IMR-90 (cell line): ENCODE measurements at regions not wholly inside any gene's neighbourhood (a gene's known extent, or its start where the extent isn't known, plus 50 kb on each side); places are given as distances from the start of the nearest gene placed in this dataset.

Experiments used
- ATAC-seq: fragments of 200-7000 bp; cut with Tn5 transposase; 2 replicates; pipeline ENCODE4 v1.9.1; 2020; ENCODE audit warnings: low read depth, mild to moderate bottlenecking, moderate library complexity
- BruUV-seq: library from RNA; stranded (reverse); fragments of 400-500 nt; replicated peaks from 2 replicates; lab custom pipeline; 2021; lab: Mats Ljungman, UMichigan
- CTCF ChIA-PET: fragments of 300-600 bp; formaldehyde crosslinking; extraction: SDS; loops from one replicate; lab custom pipeline; 2021; ENCODE audit warnings: antibody characterized with exemption; lab: Yijun Ruan, JAX
- POLR2A ChIA-PET: fragments of 300-600 bp; sonication (Branson Sonifier 250); formaldehyde crosslinking; loops from one replicate; lab custom pipeline; 2022; ENCODE audit warnings: antibody characterized with exemption; ENCODE audit not compliant: unreplicated experiment; lab: Charles Lee
- DNase-seq: peaks from one replicate; pipeline ENCODE4 v3.0.0; 2013
- H2AFZ ChIP-seq: replicated peaks from 2 replicates; pipeline ENCODE3; 2013; ENCODE audit warnings: low read length, mild to moderate bottlenecking; ENCODE audit not compliant: poor library complexity
- H2AK5ac ChIP-seq: 2 replicates; pipeline ENCODE4 v1.6.1; 2013; ENCODE audit warnings: low read depth, low read length, inconsistent platforms
- H2AK9ac ChIP-seq: replicated peaks from 2 replicates; pipeline ENCODE3; 2013; ENCODE audit warnings: mild to moderate bottlenecking, low read depth, low read length, moderate library complexity; ENCODE audit not compliant: poor library complexity
- H2BK120ac ChIP-seq: 2 replicates; pipeline ENCODE4 v1.6.1; 2013; ENCODE audit warnings: low read depth, low read length, inconsistent platforms
- H2BK15ac ChIP-seq: 3 replicates; pipeline ENCODE4 v1.6.1; 2013; ENCODE audit warnings: low read depth, low read length, inconsistent platforms
- H2BK20ac ChIP-seq: 2 replicates; pipeline ENCODE4 v1.6.1; 2013; ENCODE audit warnings: low read depth, mild to moderate bottlenecking, inconsistent platforms, low read length, moderate library complexity
- H2BK5ac ChIP-seq: 2 replicates; pipeline ENCODE4 v1.6.1; 2013; ENCODE audit warnings: mild to moderate bottlenecking, low read depth, low read length, inconsistent platforms; ENCODE audit not compliant: poor library complexity, severe bottlenecking
- H3K14ac ChIP-seq: replicated peaks from 2 replicates; pipeline ENCODE4 v1.6.1; 2013; ENCODE audit warnings: low read depth, low read length, inconsistent platforms
- H3K18ac ChIP-seq: 2 replicates; pipeline ENCODE4 v1.6.1; 2013; ENCODE audit warnings: low read depth, low read length, control low read depth
- H3K23ac ChIP-seq: 2 replicates; pipeline ENCODE4 v1.6.1; 2013; ENCODE audit warnings: low read depth, low read length, inconsistent platforms
- H3K27ac ChIP-seq: 2 replicates; pipeline ENCODE4 v1.5.1; 2013; ENCODE audit warnings: mild to moderate bottlenecking, control low read depth, low read length; ENCODE audit not compliant: insufficient read depth
- H3K27me3 ChIP-seq: 2 replicates; pipeline ENCODE4 v1.6.1; 2013; ENCODE audit warnings: low read length; ENCODE audit not compliant: control insufficient read depth, insufficient read depth
- H3K36me3 ChIP-seq: 2 replicates; pipeline ENCODE4 v1.6.1; 2013; ENCODE audit warnings: low read length, mixed read lengths; ENCODE audit not compliant: control insufficient read depth, insufficient read depth
- H3K4ac ChIP-seq: 2 replicates; pipeline ENCODE4 v1.6.1; 2013; ENCODE audit warnings: low read depth, low read length, inconsistent platforms
- H3K4me1 ChIP-seq: 2 replicates; pipeline ENCODE4 v1.6.1; 2013; ENCODE audit warnings: low read length, mixed read lengths; ENCODE audit not compliant: control insufficient read depth, insufficient read depth
- H3K4me2 ChIP-seq: 2 replicates; pipeline ENCODE4 v1.6.1; 2013; ENCODE audit warnings: low read depth, mild to moderate bottlenecking, control low read depth, low read length, moderate library complexity
- H3K4me3 ChIP-seq: 2 replicates; pipeline ENCODE4 v1.5.1; 2013; ENCODE audit warnings: low read depth, mild to moderate bottlenecking, control low read depth, low read length, moderate library complexity; ENCODE audit not compliant: insufficient read depth
- H3K56ac ChIP-seq: 2 replicates; pipeline ENCODE4 v1.6.1; 2013; ENCODE audit warnings: low read length, inconsistent platforms; ENCODE audit not compliant: insufficient read depth; ENCODE audit errors: extremely low read depth
- H3K79me1 ChIP-seq, 2 experiments: 2 replicates each; pipeline ENCODE4 v1.6.1; 2013; ENCODE audit warnings: low read length in 2 of 2, inconsistent platforms in 1 of 2, low read depth in 1 of 2
- H3K9ac ChIP-seq: 2 replicates; pipeline ENCODE4 v1.6.1; 2013; ENCODE audit warnings: low read depth, low read length, control low read depth
- H3K9me1 ChIP-seq: 2 replicates; pipeline ENCODE4 v1.6.1; 2013; ENCODE audit warnings: low read length, inconsistent platforms; ENCODE audit not compliant: insufficient read depth
- H3K9me3 ChIP-seq: 2 replicates; pipeline ENCODE4 v1.6.1; 2013; ENCODE audit warnings: low read length; ENCODE audit not compliant: control insufficient read depth, insufficient read depth
- H4K20me1 ChIP-seq: 2 replicates; pipeline ENCODE4 v1.6.1; 2013; ENCODE audit warnings: low read length, inconsistent platforms; ENCODE audit not compliant: insufficient read depth
- H4K5ac ChIP-seq: 2 replicates; pipeline ENCODE4 v1.6.1; 2013; ENCODE audit warnings: mild to moderate bottlenecking, low read depth, low read length, control low read depth
- H4K8ac ChIP-seq, 2 experiments: 2 replicates each; pipeline ENCODE4 v1.6.1; 2013; ENCODE audit warnings: low read depth in 2 of 2, low read length in 2 of 2, control low read depth in 1 of 2, inconsistent platforms in 1 of 2
- H4K91ac ChIP-seq: 2 replicates; pipeline ENCODE4 v1.6.1; 2013; ENCODE audit warnings: low read depth, low read length, inconsistent platforms; ENCODE audit not compliant: insufficient read depth
- BHLHE40 ChIP-seq: fragments of 150-350 bp; IDR thresholded peaks from 2 replicates; pipeline ENCODE4 v1.6.1; 2016; ENCODE audit warnings: mild to moderate bottlenecking, low read depth, low read length
- CHD1 ChIP-seq: IDR thresholded peaks from 2 replicates; pipeline ENCODE4 v1.6.1; 2012; ENCODE audit warnings: low read depth, low read length, improper control_type of control experiment
- CTCF ChIP-seq: conservative IDR thresholded peaks from 2 replicates; pipeline ENCODE4 v1.5.1; 2012; ENCODE audit warnings: mild to moderate bottlenecking, low read depth, low read length, improper control_type of control experiment
- ELK1 ChIP-seq: fragments of 150-350 bp; IDR thresholded peaks from 2 replicates; pipeline ENCODE4 v1.6.1; 2016; ENCODE audit warnings: low read depth, mild to moderate bottlenecking, low read length, moderate library complexity, borderline replicate concordance
- MAFK ChIP-seq: IDR thresholded peaks from 2 replicates; pipeline ENCODE4 v1.6.1; 2012; ENCODE audit warnings: low read depth, low read length, improper control_type of control experiment
- MAZ ChIP-seq: IDR thresholded peaks from 2 replicates; pipeline ENCODE4 v1.6.1; 2012; ENCODE audit warnings: low read depth, mild to moderate bottlenecking, low read length, improper control_type of control experiment, moderate library complexity, borderline replicate concordance
- MXI1 ChIP-seq: IDR thresholded peaks from 2 replicates; pipeline ENCODE4 v1.6.1; 2012; ENCODE audit warnings: low read depth, mild to moderate bottlenecking, low read length, moderate library complexity, borderline replicate concordance
- NFE2L2 ChIP-seq: fragments of 150-350 bp; IDR thresholded peaks from 2 replicates; pipeline ENCODE4 v1.6.1; 2016; ENCODE audit warnings: low read depth, mild to moderate bottlenecking, low read length
- POLR2A ChIP-seq: IDR thresholded peaks from 2 replicates; pipeline ENCODE4 v1.6.1; 2012; ENCODE audit warnings: mild to moderate bottlenecking, low read depth, low read length
- RAD21 ChIP-seq: IDR thresholded peaks from 2 replicates; pipeline ENCODE4 v1.6.1; 2012; ENCODE audit warnings: low read length, improper control_type of control experiment
- RCOR1 ChIP-seq: IDR thresholded peaks from 2 replicates; pipeline ENCODE4 v1.6.1; 2012; ENCODE audit warnings: mild to moderate bottlenecking, low read length, improper control_type of control experiment; ENCODE audit not compliant: insufficient replicate concordance
- RFX5 ChIP-seq: IDR thresholded peaks from 2 replicates; pipeline ENCODE4 v1.8.0; 2012; ENCODE audit warnings: low read depth, mild to moderate bottlenecking, low read length, moderate library complexity
- SMC3 ChIP-seq: fragments of 150-350 bp; IDR thresholded peaks from 2 replicates; pipeline ENCODE4 v1.6.1; 2016; ENCODE audit warnings: low read depth, mild to moderate bottlenecking, antibody characterized with exemption, low read length, moderate library complexity
- WGBS, 2 experiments: methylation state at CpG; one replicate each; pipeline versions ENCODE4 v1.1.5 to v1.1.7; 2013; ENCODE audit warnings: missing lambda C conversion rate in 2 of 2; ENCODE audit not compliant: insufficient read length in 1 of 2; ENCODE audit errors: extremely low coverage in 2 of 2; 5-methylcytosine and 5-hydroxymethylcytosine counted together
- dilution Hi-C: fragments of 300-500 bp; cut with HindIII; formaldehyde crosslinking; loops from one replicate; pipeline ENCODE4 v1.14.3; 2018; ENCODE audit warnings: low sequenced_read_pairs; ENCODE audit not compliant: unreplicated experiment
- in situ Hi-C: fragments of 300-500 bp; cut with MboI; formaldehyde crosslinking; loops from 3 replicates; pipeline ENCODE4 v1.14.3; 2019; ENCODE audit warnings: low sequenced_read_pairs, inconsistent platforms, mixed read lengths
- intact Hi-C: fragments of 100-400 bp; cut with micrococcal nuclease; formaldehyde crosslinking; loops from 2 replicates; pipeline ENCODE4 v1.10.0; 2022
- TF ChIP-seq, protein P1 (sequence below): fragments of 150-350 bp; IDR thresholded peaks from 2 replicates; pipeline ENCODE4 v1.6.1; 2017; ENCODE audit warnings: mild to moderate bottlenecking, antibody characterized with exemption, low read length, low read depth

DNA sequence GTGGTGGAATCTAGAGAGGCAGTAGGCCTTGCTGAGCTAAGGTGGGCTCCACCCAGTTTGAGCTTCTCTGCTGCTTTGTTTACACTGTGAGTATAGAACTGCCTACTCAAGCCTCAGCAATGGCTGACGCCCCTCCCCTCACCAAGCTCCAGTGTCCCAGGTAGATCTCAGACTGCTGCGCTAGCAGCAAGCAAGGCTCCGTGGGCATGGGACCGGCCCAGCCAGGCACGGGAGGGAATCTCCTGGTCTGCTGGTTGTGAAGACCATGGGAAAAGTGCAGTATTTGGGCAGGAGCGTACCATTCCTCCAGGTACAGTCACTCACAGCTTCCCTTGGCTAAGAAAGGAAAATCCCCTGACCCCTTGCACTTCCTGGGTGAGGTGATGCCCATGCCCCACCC lies 407.1 kb downstream of the ZPLD1 start:
- no peak overlapping the region for H3K9ac ChIP-seq
- no peak overlapping the region for H3K4ac ChIP-seq

More for the DNA sequence above, 407.1 kb downstream of the ZPLD1 start:
- H2BK5ac ChIP-seq, result no peak overlapping the region
- H3K27ac ChIP-seq, result no peak overlapping the region
- H2AFZ ChIP-seq, result no peak overlapping the region
- POLR2A ChIA-PET, result no interaction called here
- H4K5ac ChIP-seq, result no peak overlapping the region
- in situ Hi-C loops, result no loop called here
- no TSS peak for BruUV-seq
- no peak overlapping the region for H3K23ac ChIP-seq
- no peaks in the 10 kb centered on the region for H3K9me3 ChIP-seq
- H2BK15ac ChIP-seq, result no peak overlapping the region
- H3K56ac ChIP-seq, result no peak overlapping the region
- H4K91ac ChIP-seq, result no peak overlapping the region
- ATAC-seq (no peak), DNase-seq (no peak)
- H2BK20ac ChIP-seq, result no peak overlapping the region
- H2AK5ac ChIP-seq, result no peak overlapping the region
- TF ChIP-seq BHLHE40, result no peak
- no peak for TF ChIP-seq MXI1
- no peak for TF ChIP-seq RFX5
- TF ChIP-seq MAZ, result no peak
- TF ChIP-seq CHD1, result no peak
- TF ChIP-seq NFE2L2, result no peak
- TF ChIP-seq RAD21, result no peak
- TF ChIP-seq RCOR1, result no peak
- no peak for TF ChIP-seq ELK1
- TF ChIP-seq SMC3, result no peak
- TF ChIP-seq MAFK, result no peak
- TF ChIP-seq, protein P1, sequence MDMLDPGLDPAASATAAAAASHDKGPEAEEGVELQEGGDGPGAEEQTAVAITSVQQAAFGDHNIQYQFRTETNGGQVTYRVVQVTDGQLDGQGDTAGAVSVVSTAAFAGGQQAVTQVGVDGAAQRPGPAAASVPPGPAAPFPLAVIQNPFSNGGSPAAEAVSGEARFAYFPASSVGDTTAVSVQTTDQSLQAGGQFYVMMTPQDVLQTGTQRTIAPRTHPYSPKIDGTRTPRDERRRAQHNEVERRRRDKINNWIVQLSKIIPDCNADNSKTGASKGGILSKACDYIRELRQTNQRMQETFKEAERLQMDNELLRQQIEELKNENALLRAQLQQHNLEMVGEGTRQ, result no peak
- TF ChIP-seq CTCF, result no peak
- no peak for TF ChIP-seq POLR2A
- no CpG with 5 or more reads among the region's 6 CpGs for WGBS, 2 experiments
- no peaks in the 10 kb centered on the region for H3K9me1 ChIP-seq
- no peak overlapping the region for H3K4me3 ChIP-seq
- no peak overlapping the region for H3K4me2 ChIP-seq
- dilution Hi-C loops, result no loop called here
- no peak overlapping the region for H2AK9ac ChIP-seq
- no peaks in the 10 kb centered on the region for H3K27me3 ChIP-seq
- H3K18ac ChIP-seq, result no peak overlapping the region
- intact Hi-C loops, result no loop called here
- no peaks in the 10 kb centered on the region for H3K36me3 ChIP-seq
- H3K4me1 ChIP-seq, result no peaks in the 10 kb centered on the region
- no peak overlapping the region for H3K14ac ChIP-seq
- H4K8ac ChIP-seq, result no peak overlapping the region
- CTCF ChIA-PET, result no interaction called here
- no peak overlapping the region for H2BK120ac ChIP-seq
- H4K20me1 ChIP-seq, result no peaks in the 10 kb centered on the region
- H3K79me1 ChIP-seq, result no peaks in the 10 kb centered on the region
